ENCODE measurements at regions not wholly inside any gene's neighbourhood (a gene's known extent, or its start where the extent isn't known, plus 50 kb on each side); places are given as distances from the start of the nearest gene placed in this dataset.

- Histone ChIP-seq H3K36me3 (ENCODE audit: insufficient read depth, low read length) (no peaks in the 10 kb centered on the region), H3K79me2 (replicated peaks; ENCODE audit: insufficient read depth, low read length) (no peaks in the 10 kb centered on the region)
Measured at GRCh38 chr3:168844472-168844871, 748.7 kb upstream of the GOLIM4 start.

GRCh38 chr3:168843481-168843880, 747.8 kb upstream of the GOLIM4 start:
- no peak overlapping the region for H3K4me3 ChIP-seq (ENCODE audit: low read length)
- H3K9ac ChIP-seq (ENCODE audit: low read length) = no peak overlapping the region
- TF ChIP-seq TAF1 (IDR thresholded peaks at IDR 0.05; ENCODE audit: low read depth) (no peak), POLR2AphosphoS5 (IDR thresholded peaks at IDR 0.05) (no peak), MXI1 (conservative IDR thresholded peaks at IDR 0.05; ENCODE audit: poor library complexity, severe bottlenecking) (no peak), EZH2 (IDR thresholded peaks at IDR 0.05; ENCODE audit: borderline replicate concordance, insufficient read depth, low read length, poor library complexity, severe bottlenecking) (no peak), EP300 (conservative IDR thresholded peaks at IDR 0.05; ENCODE audit: poor library complexity, severe bottlenecking) (no peak), SMC3 (conservative IDR thresholded peaks at IDR 0.05; ENCODE audit: poor library complexity) (no peak), RAD21 (conservative IDR thresholded peaks at IDR 0.05) (no peak)
- TF ChIP-seq, protein P1, sequence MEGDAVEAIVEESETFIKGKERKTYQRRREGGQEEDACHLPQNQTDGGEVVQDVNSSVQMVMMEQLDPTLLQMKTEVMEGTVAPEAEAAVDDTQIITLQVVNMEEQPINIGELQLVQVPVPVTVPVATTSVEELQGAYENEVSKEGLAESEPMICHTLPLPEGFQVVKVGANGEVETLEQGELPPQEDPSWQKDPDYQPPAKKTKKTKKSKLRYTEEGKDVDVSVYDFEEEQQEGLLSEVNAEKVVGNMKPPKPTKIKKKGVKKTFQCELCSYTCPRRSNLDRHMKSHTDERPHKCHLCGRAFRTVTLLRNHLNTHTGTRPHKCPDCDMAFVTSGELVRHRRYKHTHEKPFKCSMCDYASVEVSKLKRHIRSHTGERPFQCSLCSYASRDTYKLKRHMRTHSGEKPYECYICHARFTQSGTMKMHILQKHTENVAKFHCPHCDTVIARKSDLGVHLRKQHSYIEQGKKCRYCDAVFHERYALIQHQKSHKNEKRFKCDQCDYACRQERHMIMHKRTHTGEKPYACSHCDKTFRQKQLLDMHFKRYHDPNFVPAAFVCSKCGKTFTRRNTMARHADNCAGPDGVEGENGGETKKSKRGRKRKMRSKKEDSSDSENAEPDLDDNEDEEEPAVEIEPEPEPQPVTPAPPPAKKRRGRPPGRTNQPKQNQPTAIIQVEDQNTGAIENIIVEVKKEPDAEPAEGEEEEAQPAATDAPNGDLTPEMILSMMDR (IDR thresholded peaks at IDR 0.05; ENCODE audit: poor library complexity, severe bottlenecking) = no peak
- TF ChIP-seq, protein P2, sequence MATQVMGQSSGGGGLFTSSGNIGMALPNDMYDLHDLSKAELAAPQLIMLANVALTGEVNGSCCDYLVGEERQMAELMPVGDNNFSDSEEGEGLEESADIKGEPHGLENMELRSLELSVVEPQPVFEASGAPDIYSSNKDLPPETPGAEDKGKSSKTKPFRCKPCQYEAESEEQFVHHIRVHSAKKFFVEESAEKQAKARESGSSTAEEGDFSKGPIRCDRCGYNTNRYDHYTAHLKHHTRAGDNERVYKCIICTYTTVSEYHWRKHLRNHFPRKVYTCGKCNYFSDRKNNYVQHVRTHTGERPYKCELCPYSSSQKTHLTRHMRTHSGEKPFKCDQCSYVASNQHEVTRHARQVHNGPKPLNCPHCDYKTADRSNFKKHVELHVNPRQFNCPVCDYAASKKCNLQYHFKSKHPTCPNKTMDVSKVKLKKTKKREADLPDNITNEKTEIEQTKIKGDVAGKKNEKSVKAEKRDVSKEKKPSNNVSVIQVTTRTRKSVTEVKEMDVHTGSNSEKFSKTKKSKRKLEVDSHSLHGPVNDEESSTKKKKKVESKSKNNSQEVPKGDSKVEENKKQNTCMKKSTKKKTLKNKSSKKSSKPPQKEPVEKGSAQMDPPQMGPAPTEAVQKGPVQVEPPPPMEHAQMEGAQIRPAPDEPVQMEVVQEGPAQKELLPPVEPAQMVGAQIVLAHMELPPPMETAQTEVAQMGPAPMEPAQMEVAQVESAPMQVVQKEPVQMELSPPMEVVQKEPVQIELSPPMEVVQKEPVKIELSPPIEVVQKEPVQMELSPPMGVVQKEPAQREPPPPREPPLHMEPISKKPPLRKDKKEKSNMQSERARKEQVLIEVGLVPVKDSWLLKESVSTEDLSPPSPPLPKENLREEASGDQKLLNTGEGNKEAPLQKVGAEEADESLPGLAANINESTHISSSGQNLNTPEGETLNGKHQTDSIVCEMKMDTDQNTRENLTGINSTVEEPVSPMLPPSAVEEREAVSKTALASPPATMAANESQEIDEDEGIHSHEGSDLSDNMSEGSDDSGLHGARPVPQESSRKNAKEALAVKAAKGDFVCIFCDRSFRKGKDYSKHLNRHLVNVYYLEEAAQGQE (IDR thresholded peaks at IDR 0.05; ENCODE audit: borderline replicate concordance) = no peak
- H2AFZ ChIP-seq (ENCODE audit: low read depth, low read length) = no peak overlapping the region
- H3K79me2 ChIP-seq (replicated peaks; ENCODE audit: insufficient read depth, low read length) = no peaks in the 10 kb centered on the region
- H4K20me1 ChIP-seq (ENCODE audit: insufficient read depth) = no peaks in the 10 kb centered on the region
- no peaks in the 10 kb centered on the region for H3F3A ChIP-seq (ENCODE audit: insufficient read depth, low read length, poor library complexity, severe bottlenecking)
- H3K27ac ChIP-seq (ENCODE audit: low read length) = no peak overlapping the region
- no peaks in the 10 kb centered on the region for H3K9me2 ChIP-seq (ENCODE audit: insufficient read depth, low read length)
- no peaks in the 10 kb centered on the region for H3K27me3 ChIP-seq (ENCODE audit: insufficient read depth, low read depth, low read length)
- no peaks in the 10 kb centered on the region for H3K36me3 ChIP-seq (ENCODE audit: insufficient read depth, low read length)
- no peaks in the 10 kb centered on the region for H3K9me3 ChIP-seq (ENCODE audit: low read length)
- H3K4me2 ChIP-seq (ENCODE audit: low read length) = no peak overlapping the region

More at GRCh38 chr3:168844472-168844871, 748.7 kb upstream of the GOLIM4 start:
- no peak overlapping the region for H3K27ac ChIP-seq (ENCODE audit: low read length)
- no peaks in the 10 kb centered on the region for H3K9me2 ChIP-seq (ENCODE audit: insufficient read depth, low read length)
- H2AFZ ChIP-seq (ENCODE audit: low read depth, low read length) = no peak overlapping the region
- H3K27me3 ChIP-seq (ENCODE audit: insufficient read depth, low read depth, low read length) = no peaks in the 10 kb centered on the region
- no peaks in the 10 kb centered on the region for H3K9me3 ChIP-seq (ENCODE audit: low read length)
- no peak overlapping the region for H3K4me3 ChIP-seq (ENCODE audit: low read length)
- no peaks in the 10 kb centered on the region for H3F3A ChIP-seq (ENCODE audit: insufficient read depth, low read length, poor library complexity, severe bottlenecking)
- no peak overlapping the region for H3K4me2 ChIP-seq (ENCODE audit: low read length)
- H3K9ac ChIP-seq (ENCODE audit: low read length) = no peak overlapping the region
- no peaks in the 10 kb centered on the region for H4K20me1 ChIP-seq (ENCODE audit: insufficient read depth)
- no peak for TF ChIP-seq MXI1 (conservative IDR thresholded peaks at IDR 0.05; ENCODE audit: poor library complexity, severe bottlenecking)
- TF ChIP-seq, protein P1 (IDR thresholded peaks at IDR 0.05; ENCODE audit: poor library complexity, severe bottlenecking) = no peak
- TF ChIP-seq, protein P2 (IDR thresholded peaks at IDR 0.05; ENCODE audit: borderline replicate concordance) = no peak
- no peak for TF ChIP-seq RAD21 (conservative IDR thresholded peaks at IDR 0.05)
- TF ChIP-seq EP300 (conservative IDR thresholded peaks at IDR 0.05; ENCODE audit: poor library complexity, severe bottlenecking) = no peak
- TF ChIP-seq TAF1 (IDR thresholded peaks at IDR 0.05; ENCODE audit: low read depth) = no peak
- TF ChIP-seq SMC3 (conservative IDR thresholded peaks at IDR 0.05; ENCODE audit: poor library complexity) = no peak
- TF ChIP-seq POLR2AphosphoS5 (IDR thresholded peaks at IDR 0.05) = no peak
- TF ChIP-seq EZH2 (IDR thresholded peaks at IDR 0.05; ENCODE audit: borderline replicate concordance, insufficient read depth, low read length, poor library complexity, severe bottlenecking) = no peak
